ENCODE measurements at regions not wholly inside any gene's neighbourhood (a gene's known extent, or its start where the extent isn't known, plus 50 kb on each side); places are given as distances from the start of the nearest gene placed in this dataset.
"Not testable (repeated sequence)": the region's sequence is repeated elsewhere in the genome, so short reads cannot be mapped to it uniquely, and the experiment has no call there.

DNA sequence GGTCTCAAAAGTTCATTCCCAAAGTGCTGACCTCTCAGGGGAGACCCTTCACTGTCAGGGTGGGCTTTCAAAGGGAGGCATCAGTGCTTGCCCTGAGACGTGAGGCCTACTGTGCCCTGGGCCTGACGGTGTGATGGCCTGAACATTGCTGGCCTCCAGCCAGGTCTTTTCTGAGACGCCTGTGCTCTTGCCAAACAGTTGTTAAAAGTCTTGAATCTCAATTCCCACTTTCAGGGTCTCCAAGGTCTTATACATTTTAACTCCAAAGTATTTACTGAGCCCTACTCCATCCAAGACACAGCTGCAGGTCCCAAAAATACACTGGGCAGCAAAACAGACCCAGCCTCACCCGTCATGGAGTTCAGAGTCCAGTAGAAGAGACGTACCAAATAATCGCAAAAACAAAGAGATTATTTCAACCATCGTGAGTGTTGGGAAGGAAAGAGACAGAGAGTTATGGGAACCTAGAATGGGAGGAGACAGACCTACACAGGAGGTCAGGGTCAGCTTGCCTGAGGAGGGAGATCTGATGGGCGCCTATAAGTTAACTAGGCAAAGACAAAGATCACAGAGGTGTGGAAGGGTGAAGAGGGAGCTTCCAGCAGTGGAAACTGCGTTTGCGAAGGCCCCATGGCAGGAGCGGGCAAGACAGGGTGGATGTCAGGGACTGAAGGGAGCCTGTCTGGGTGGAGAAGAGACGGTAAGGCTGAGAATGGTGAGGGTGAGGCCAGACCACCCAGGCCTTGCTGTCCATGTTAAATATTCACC is 446.3 kb downstream of the PREX1 start:
- DNase-seq (ENCODE audit: low read depth, low spot score), result no peak

DNA sequence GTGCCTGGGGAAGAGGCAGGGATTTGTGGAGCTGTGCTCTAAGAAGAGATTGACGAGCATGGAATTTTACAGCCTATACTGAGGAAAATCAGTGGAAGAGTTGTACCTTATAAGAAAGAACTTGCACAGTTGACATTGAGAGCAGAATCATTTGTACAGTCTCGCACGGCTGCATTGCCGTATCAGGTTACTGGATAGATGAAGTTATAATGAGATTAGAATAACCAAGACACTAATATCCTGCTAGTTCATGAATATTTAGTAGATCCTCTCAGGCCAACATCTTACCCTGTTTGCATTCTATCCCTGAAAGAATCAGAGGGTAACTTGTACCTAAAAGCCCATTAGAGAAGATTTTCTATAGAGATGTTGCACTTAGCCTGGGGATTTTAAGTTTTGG is 447.1 kb downstream of the PREX1 start:
- no peak for DNase-seq (ENCODE audit: low read depth, low spot score)

DNA sequence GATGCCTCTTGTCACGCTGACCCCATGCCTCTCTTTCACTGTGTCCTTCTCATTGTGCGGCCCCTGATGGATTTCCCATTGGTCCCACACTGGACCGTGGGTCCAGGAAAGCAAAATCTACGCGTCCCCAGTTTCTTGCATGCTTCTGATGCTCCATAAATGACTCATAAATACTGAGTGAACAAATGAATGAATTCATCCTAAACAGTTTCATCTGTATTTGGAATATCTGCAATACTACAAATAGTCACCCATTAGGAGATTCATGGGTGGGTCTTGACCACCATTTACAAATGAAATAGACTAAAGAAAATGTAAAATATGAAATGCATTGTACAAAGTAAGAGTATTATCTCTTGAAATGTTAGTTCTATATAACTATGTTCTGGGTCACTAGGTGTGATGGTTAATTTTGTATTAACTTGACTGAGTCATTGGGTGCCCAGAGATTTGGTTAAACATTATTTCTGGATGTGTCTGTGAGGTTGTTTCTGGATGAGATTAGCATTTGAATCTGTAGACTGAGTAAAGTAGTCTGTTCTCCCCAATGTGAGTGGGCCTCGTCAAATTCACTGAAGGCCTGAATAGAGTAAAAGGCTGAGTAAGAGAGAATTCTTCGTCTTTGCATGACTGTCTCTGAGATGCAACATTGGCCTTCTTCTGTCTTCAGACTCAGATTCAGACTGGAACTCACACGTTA is 448.7 kb downstream of the PREX1 start:
- DNase-seq (ENCODE audit: low read depth, low spot score), result no peak

DNA sequence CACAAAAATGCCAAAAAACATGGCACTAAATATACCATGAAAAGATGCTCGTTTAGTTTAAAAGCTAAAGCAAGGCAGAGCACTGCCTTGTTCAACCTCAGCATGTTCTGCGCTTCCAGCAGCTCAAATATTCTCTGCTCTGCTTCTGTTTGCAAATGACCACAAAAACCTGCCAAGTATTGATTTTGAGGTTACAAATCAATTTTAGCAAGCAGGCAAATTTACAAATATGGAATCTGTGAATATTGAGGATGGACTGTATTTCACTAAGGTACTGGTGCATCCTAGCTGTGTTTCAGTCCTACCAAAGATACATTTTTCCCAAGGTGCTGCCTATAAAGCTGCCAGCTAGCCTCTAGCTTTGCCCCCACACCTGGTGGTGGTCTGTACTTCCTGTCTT is 449.9 kb downstream of the PREX1 start:
- no peak for DNase-seq (ENCODE audit: low read depth, low spot score)

DNA sequence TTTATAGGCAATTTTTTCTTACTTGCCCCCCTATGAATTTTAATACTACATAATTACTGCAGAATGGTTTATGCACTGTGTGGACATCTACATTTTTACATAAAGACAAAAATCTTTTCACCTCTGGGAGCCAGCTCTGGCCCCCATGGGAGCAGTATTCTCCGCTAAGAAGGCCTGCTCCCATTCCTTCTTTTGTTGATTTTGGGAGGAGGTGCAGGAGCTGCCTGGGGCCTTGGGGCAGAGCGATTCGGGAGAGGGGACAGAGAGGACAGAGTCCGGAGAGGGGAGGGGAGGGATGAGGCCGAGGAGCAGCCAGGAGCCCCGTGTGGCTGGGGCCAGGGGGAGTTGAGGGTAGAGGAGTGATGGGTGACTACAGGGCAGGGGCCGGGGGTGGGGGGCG is 452.0 kb downstream of the PREX1 start:
- DNase-seq (ENCODE audit: low read depth, low spot score), result no peak

DNA sequence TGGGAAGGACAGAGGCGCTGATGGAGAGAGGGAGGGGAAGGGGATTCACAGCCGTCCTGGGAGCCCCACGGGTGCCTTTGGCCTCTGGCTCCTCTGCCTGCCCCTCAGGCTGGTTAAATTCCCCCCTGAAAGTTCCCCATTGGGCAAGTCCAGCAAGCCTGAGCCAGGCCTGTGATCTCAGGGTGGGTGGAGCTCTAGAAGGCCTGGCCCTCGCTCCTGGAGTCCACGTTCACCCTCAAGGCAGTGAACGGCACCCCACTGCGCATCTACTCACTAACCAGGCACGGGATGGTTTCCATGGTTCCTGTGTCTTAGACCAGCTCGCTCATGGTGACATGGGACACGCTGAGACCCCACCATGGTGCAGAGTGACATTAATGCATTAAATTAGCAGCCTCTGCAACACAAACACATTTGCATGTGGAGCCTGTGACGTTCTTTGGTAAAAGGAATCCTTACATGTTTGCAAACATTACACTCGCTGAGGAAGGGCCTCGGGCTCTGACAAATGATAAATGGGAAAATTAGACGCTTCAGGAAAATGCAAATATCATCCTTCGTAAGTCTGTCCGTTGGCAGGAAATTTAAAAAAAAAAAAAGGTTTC is 452.7 kb downstream of the PREX1 start:
- DNase-seq (ENCODE audit: low read depth, low spot score), result no peak

DNA sequence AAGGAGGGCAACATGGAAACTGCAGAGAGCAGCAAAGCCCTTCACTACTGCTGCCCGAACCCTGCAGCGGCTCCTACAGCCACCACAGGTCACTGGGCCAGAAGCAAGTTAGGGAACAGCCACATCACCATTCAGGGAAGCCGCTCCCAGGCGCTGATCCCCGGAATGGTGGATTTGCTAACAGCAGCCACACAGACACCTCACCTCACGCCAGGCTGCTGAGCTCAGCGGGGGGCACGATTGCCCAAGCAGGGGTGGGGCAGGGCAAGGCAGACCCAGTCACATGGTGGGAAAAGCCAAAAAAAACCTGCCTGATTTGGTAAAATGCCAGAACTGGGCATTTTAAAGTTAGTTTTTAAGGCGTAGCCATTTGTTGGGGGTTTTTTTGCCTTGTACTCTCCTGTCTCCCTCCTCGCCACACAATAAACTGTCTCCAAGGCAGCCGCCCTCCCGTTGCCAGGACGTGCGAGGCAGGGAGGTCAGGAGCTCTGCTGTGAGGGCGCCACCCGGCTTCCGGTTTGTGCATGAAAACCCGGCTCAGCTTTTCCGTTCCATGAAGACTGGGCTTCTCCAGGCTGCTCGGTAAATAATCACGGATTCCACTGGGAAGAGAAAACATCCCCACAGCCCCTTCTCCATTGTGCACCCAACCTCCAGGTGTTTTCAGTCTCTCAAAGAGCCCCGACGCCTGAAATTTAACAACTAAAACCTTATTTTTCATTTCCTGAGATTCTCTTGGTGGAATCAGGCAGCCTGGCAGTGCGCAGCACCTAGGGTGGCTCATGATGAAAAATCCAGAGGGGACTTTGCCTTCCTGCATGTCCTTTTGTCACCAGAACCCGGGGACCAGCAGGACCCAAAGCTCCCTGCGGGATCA is 453.5 kb downstream of the PREX1 start:
- not testable (repeated sequence) for DNase-seq (ENCODE audit: low read depth, low spot score)

DNA sequence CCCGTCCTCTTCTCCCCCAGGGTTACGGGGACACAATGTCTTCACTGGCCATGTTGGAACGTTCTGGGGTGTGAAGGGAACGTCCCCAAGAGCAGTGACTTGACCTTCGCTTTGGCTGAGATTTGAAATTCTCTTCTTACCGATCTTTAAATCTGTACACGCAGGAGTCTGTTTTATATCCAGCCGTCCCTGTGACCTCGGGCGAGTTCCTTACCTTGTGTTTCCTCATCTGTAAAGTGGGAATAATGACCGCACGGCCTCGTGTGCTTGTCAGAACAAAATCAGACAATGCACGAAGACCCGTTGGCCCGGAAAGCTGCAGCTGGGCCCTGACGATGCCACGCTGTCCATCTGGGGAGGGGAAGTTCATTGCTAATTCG is 454.3 kb downstream of the PREX1 start:
- DNase-seq (ENCODE audit: low read depth, low spot score), result no peak

DNA sequence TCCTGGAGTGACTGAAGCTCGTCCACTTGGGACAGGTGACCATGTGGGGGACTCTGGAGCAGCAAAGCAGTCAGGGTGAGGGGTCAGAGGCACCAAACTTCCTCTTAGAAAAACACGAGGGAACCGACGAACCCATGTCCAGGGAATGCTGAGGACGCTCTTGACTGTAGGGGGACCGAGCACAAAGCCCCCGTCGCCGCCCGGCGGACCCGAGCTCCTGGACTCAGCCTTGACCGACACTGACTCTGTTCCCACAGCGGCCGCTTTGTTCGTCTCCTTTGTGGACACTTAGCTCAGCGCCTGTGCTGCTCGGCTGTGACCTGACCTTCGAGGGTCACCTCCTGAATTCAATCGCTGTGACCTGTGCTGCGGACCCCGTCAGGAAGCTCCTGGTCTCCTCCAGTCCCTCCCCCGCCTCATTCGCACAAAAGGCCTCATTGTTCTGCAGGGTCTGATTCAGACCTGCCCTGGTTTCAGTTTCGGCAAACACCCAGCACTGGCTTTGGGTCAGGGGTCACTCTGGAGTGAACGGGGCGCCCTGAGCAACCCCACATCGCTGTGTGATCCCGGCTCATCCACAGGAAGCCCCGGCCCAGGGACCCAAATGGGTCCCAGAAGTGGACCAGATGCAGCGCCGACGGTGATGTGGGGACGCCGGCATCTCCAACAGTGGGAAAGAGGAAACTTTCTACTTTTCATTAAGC is 454.8 kb downstream of the PREX1 start:
- DNase-seq (ENCODE audit: low read depth, low spot score), result not testable (repeated sequence)

DNA sequence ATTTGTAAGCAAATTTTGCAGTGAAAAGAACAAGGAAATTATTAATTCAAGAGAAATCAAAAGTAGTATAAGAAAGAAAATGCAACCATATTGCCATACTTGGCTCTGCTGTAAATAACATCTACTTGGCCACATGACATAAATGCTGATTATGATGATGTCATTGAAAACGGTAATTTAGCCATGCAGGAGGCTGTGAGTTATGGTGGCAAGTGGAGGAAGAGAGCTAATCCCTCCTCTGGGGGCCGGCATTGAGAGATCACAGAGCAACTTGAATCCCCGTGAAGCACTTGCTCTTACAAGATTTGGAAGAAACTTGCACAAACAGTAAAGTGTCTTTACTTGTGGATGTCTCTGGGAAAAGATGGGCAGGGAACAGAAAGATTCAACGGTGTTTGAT is 456.6 kb downstream of the PREX1 start:
- DNase-seq (ENCODE audit: low read depth, low spot score), result no peak

DNA sequence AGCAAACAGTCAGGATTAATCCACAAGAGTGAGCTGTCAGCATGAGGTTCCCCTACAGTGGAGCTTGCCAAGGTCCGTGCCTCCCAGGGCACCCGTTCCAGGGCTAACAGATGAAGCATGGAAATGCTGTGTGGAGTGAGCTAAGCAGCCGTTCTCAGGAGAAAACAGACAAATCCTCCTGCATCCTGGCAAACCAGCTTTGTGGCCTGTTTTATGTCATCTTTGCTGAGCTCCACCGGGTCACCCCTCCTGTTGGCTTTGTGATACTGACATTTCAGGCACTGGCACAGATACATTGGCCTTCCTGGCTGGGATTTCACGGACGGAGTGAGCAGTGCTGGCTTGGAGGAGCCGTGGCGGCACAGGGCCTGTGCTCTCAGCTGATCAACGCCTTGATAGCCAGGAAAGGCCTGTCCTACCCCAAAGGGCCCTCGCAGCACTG is 459.2 kb downstream of the PREX1 start:
- DNase-seq (ENCODE audit: low read depth, low spot score), result not testable (repeated sequence)

DNA sequence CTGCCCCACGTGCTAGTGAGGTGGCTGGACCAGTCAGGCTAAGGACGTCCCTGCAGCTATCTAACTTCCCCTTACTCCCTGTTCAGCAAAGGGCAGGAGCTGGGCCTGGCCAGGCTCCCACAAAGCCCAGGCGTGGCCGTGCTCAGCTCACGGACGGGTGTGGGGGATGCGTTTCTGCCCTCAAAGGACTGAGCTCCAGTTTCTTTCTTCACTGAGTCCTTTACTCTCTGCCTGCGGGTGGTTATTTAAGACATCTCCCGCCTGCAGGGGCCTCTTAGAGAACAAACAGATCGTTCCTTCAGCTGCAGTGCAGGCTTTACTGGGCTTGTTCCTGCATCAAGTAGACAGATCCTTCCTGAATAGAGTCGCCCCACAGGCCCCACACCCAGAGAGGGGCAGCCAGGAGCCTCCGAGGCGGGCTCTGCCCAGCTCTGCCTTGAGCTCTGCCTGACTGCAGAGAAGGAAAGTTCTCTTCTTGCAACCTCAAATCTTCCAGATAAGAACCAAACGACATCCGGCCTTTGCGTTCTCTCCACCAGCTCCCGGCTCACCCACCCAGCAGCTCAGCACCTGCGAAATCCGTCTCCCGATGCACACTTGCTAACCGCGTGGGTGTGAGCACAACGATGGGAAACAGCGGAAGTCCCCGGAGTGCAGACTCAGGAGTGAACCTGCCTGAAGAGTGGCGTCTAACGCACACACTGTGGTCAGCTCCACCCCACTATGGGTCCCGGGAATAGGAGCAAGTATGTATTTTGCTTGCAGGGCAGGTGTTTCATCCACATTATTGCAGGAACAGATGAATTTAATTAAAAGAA is 460.0 kb downstream of the PREX1 start:
- DNase-seq (ENCODE audit: low read depth, low spot score), result not testable (repeated sequence)

DNA sequence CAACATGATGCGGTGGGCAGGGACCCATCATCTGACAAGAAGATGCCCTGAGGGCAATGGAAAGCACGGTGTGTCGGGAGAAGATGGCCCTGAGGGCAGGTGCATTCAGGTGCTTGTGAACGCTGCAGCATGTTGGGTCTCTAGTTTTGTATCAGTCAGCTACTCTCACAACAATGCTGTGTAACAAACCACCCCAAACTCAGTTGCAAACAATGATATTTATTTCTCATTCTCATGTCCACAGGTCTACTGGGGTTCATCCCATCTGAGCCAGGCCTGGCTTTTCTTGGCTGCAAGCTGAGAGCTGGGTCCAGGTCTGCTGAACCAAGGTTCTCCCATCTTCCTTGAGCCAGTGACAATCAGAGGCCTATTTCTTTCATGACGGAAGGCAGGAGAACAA is 461.6 kb downstream of the PREX1 start:
- no peak for DNase-seq (ENCODE audit: low read depth, low spot score)

DNA sequence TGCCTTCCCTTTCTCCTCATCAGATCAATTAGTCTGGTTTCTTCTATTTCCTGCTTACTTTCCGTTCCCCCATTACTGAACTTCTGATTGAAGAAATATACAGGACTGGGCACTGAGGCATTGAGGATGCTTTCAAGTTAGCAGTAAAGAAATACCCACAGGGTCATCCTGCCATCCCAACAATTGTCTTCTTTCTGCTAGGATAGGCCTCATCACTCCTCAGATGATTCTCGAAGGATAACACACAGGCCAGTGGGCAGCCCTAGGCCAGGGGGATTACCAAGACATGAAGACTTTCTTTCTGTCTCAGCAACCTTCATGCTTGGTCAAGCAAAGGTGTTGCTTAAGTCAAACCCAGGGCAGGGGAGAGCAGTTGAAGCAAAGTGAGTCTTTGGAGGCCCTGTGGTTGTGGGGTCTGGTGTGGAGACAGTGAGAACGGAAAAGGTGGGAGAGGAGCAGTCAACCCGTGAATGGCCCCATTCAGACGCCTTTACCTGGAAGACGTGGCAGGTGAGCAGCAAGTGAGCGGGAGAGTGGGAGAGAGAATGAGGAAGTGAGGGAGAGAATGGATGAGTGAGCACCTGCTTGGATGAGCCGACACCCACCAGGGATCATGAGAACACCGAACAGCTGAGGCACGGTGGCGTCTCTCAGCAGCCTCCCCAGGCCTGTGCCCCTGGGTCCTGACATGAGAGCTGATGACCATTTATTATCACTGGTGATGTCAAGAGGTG is 462.9 kb downstream of the PREX1 start:
- DNase-seq (ENCODE audit: low read depth, low spot score), result no peak

DNA sequence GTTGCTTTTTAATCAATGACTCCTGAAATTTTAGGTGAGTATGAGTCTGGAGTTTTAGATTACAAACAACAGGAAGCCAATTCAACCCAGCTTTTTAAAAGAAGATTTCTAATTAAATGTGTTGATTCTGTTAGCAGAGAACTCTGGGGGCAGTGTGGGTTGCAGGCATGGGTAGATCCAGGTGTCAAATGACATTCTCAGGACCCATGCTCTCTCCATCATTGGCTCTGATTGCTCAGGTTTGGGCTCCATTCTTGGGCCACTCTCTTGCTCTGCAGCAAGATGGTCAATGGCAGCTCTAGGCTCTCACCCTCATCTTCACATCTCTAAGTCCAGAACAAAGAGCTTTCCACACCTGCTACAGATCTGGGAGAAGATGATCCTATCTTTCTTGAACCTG is 463.7 kb downstream of the PREX1 start:
- DNase-seq (ENCODE audit: low read depth, low spot score), result no peak

DNA sequence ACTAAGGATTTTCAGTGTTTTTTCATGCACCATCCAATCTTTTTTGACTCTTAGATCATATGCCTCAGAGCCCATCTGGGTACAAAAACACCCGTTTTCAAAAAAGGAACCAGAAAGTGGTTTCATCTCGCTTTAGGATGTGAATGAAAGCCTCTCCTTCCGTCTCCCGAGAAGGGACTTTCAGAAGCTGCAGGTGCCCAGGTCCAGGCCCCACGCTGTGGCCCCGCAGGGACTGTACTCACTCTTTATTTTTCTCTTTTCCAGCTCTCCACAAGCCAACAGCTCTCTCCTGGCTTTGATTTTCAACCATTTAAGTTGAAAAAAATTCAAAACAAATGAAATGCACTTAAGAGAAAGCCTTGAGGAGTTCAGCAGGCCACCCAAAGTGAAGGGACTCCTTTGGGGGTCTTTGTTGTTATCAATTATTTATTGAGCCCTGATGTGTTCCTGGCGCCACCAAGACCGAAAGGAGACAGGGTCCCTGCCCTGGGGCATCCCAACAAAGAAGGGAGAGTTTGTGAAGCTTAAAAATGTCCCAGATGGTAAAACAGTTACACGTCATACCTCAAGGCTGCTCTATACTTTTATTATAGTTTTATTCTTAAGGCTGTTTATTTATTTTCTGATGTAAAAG is 467.3 kb downstream of the PREX1 start:
- no peak for DNase-seq (ENCODE audit: low read depth, low spot score)

DNA sequence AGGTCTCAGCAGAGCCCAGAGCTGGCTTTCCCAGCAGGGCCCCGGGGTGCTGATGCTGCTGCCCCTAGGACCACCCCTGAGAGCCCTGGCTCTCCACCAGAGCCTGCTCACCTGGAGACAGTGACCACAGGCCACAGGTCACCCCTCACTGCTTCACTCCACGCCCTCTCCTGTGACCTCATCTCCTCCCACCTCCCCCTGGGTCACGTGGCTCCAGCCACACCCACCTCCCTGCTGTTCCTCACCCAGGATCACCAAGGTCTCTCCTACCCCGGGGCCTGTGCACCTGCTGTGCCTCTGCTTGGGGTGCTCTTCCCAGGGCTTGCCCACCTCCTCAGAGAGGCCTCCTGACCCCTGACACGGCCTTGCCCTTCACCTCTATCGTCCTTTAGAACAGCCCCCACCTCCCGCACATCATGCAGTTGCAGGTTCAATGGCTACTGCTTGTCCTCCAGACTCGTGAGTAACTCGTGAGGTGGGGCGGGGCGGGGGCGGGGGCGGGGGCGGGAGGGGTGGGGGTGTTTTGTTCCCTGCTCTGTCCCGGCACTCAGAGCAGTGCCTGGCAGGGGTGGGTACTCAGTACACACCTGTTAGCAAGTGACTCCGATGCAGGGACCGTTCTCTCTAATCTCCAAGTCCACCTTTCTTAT is 468.0 kb downstream of the PREX1 start:
- no peak for DNase-seq (ENCODE audit: low read depth, low spot score)

DNA sequence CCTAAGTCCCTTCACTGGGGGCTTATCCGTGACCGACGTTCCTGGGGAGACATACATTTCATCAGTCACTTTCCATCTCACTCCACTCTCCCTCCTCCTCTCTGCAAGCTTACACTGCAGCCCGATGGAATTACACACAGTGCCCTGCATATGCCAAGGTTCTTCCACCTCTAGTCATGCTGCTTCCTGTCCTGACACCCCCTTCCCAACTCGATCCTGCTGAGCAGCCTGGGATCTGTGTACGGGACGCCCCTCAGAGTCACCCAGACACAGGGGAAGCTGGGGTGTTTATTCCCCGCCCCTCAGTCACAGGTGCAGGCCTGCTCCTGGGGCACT is 468.8 kb downstream of the PREX1 start:
- DNase-seq (ENCODE audit: low read depth, low spot score), result not testable (repeated sequence)
